HepG2 (cell line): ENCODE measurements at regions not wholly inside any gene's neighbourhood (a gene's known extent, or its start where the extent isn't known, plus 50 kb on each side); places are given as distances from the start of the nearest gene placed in this dataset.

ENCODE experiments used
- ATAC-seq: fragments of 200-7000 bp; cut with Tn5 transposase; 3 replicates; pipeline ENCODE4 v1.9.1; 2020; ENCODE audit warnings: mild to moderate bottlenecking, moderate library complexity
- BruUV-seq: library from RNA; stranded (reverse); fragments of 400-500 nt; replicated peaks from 2 replicates; lab custom pipeline; 2021; lab: Mats Ljungman, UMichigan
- CTCF ChIA-PET: fragments of 300-600 bp; formaldehyde crosslinking; extraction: SDS; loops from one replicate; lab custom pipeline; 2021; ENCODE audit warnings: low total read pairs, inconsistent platforms, low intra/inter-chr PET ratio; lab: Yijun Ruan, JAX
- POLR2A ChIA-PET: fragments of 350-600 bp; sonication (Branson Sonifier 250); formaldehyde crosslinking; loops from one replicate; lab custom pipeline; 2020; ENCODE audit warnings: antibody characterized with exemption, inconsistent platforms; lab: Yijun Ruan, JAX
- DNase-seq: peaks from one replicate; pipeline ENCODE4 v3.0.0-alpha.2; 2015; ENCODE audit warnings: low spot score
- FAIRE-seq: peaks from 3 replicates; lab custom pipeline; 2011; peaks lifted over from hg19 to GRCh38; lab: Jason Lieb, UNC
- H2AFZ ChIP-seq: one replicate; pipeline ENCODE4 v1.6.1; 2011; ENCODE audit warnings: low read length, inconsistent platforms
- H3K27ac ChIP-seq: fragments of 300-600 bp; 3 replicates; pipeline ENCODE4 v1.8.0; 2011; ENCODE audit warnings: mixed run types, mild to moderate bottlenecking, mixed read lengths, low read length, inconsistent platforms; ENCODE audit not compliant: insufficient read depth; ENCODE audit errors: extremely low read length
- H3K27me3 ChIP-seq, 2 experiments: fragments of 200-600 bp in 1 of 2; 2 replicates in 1 of 2; 3 replicates in 1 of 2; pipeline versions ENCODE4 v1.6.0 to v1.8.0; 2011; ENCODE audit warnings: low read length in 2 of 2, mild to moderate bottlenecking in 2 of 2, moderate library complexity in 2 of 2, inconsistent platforms in 1 of 2; ENCODE audit not compliant: insufficient read depth in 2 of 2, control insufficient read depth in 1 of 2
- H3K36me3 ChIP-seq, 2 experiments: fragments of 200-600 bp in 1 of 2; replicated peaks in 1 of 2; 2 replicates in 1 of 2; 3 replicates in 1 of 2; pipeline versions ENCODE4 v1.5.1 to v1.8.0; 2011; ENCODE audit warnings: low read length in 2 of 2, inconsistent platforms in 1 of 2; ENCODE audit not compliant: insufficient read depth in 2 of 2, control insufficient read depth in 1 of 2
- H3K4me1 ChIP-seq: 2 replicates; pipeline ENCODE4 v1.5.1; 2012; ENCODE audit warnings: low read length, inconsistent platforms; ENCODE audit not compliant: insufficient read depth
- H3K4me2 ChIP-seq: 2 replicates; pipeline ENCODE4 v1.6.0; 2011; ENCODE audit warnings: low read depth, low read length, inconsistent platforms
- H3K4me3 ChIP-seq, 3 experiments: fragments of 200-600 bp in 1 of 3; sonication (generic), shearing (Covaris generic) in 1 of 3; replicated peaks in 1 of 3; 2 replicates each; pipeline ENCODE4 v1.5.1; 2011 to 2016; ENCODE audit warnings: low read length in 3 of 3, inconsistent platforms in 2 of 3, low read depth in 2 of 3, mild to moderate bottlenecking in 2 of 3, control low read depth in 1 of 3, mixed read lengths in 1 of 3; ENCODE audit not compliant: insufficient read depth in 1 of 3
- H3K79me2 ChIP-seq: one replicate; pipeline ENCODE4 v1.6.1; 2011; ENCODE audit warnings: low read length, inconsistent platforms; ENCODE audit not compliant: insufficient read depth
- H3K9ac ChIP-seq: 2 replicates; pipeline ENCODE4 v1.6.0; 2011; ENCODE audit warnings: mild to moderate bottlenecking, low read depth, low read length, inconsistent platforms; ENCODE audit not compliant: insufficient read depth
- H3K9me3 ChIP-seq: 2 replicates; pipeline ENCODE4 v1.5.1; 2012; ENCODE audit warnings: mild to moderate bottlenecking, low read length
- H4K20me1 ChIP-seq: 2 replicates; pipeline ENCODE4 v1.6.0; 2011; ENCODE audit warnings: inconsistent platforms, mild to moderate bottlenecking, low read length, moderate library complexity; ENCODE audit not compliant: insufficient read depth
- ASH2L ChIP-seq: fragments of 300-600, 200-600 bp; sonication (generic); IDR thresholded peaks from 2 replicates; pipeline ENCODE4 v1.7.0; 2017; ENCODE audit warnings: low read depth, mild to moderate bottlenecking, moderate library complexity, mixed read lengths, low read length; ENCODE audit not compliant: insufficient read length
- CEBPB ChIP-seq: IDR thresholded peaks from 2 replicates; pipeline ENCODE4 v1.6.1; 2011; ENCODE audit warnings: low read depth, low read length, improper control_type of control experiment, borderline replicate concordance
- EHMT2 ChIP-seq: fragments of 200-600 bp; sonication (generic); IDR thresholded peaks from 2 replicates; pipeline ENCODE4 v1.7.0; 2017; ENCODE audit warnings: antibody characterized with exemption, low read depth, low read length, borderline replicate concordance
- ELF1 ChIP-seq: sonication (generic); formaldehyde crosslinking; IDR thresholded peaks from 2 replicates; pipeline ENCODE4 v1.4.0; 2020; ENCODE audit warnings: missing genetic modification reagents
- MAFK ChIP-seq, 2 experiments: IDR thresholded peaks in 1 of 2; conservative IDR thresholded peaks in 1 of 2; 2 replicates each; pipeline ENCODE4 v1.6.1; 2011; ENCODE audit warnings: improper control_type of control experiment in 2 of 2, low read length in 2 of 2
- REXO4 ChIP-seq: sonication (generic); formaldehyde crosslinking; IDR thresholded peaks from 2 replicates; pipeline ENCODE4 v1.8.0; 2022; ENCODE audit warnings: missing genetic modification reagents, mild to moderate bottlenecking, borderline replicate concordance
- ZNF10 ChIP-seq: sonication (generic); formaldehyde crosslinking; IDR thresholded peaks from 2 replicates; pipeline ENCODE4 v1.4.0; 2020; ENCODE audit warnings: mild to moderate bottlenecking, low read depth, missing genetic modification reagents, borderline replicate concordance
- ZNF572 ChIP-seq: sonication (generic); formaldehyde crosslinking; IDR thresholded peaks from 2 replicates; pipeline ENCODE4 v1.5.1; 2020; ENCODE audit warnings: mild to moderate bottlenecking, missing genetic modification reagents
- ZNF615 ChIP-seq: sonication (generic); formaldehyde crosslinking; IDR thresholded peaks from 2 replicates; pipeline ENCODE4 v1.5.0; 2020; ENCODE audit warnings: mild to moderate bottlenecking, missing genetic modification reagents, borderline replicate concordance
- WGBS: methylation state at CpG from one replicate; pipeline ENCODE4 v1.1.6; 2017; ENCODE audit warnings: low lambda C conversion rate; 5-methylcytosine and 5-hydroxymethylcytosine counted together
- in situ Hi-C: cut with HindIII; loops from 2 replicates; pipeline ENCODE4 v1.10.0; 2017; ENCODE audit warnings: low pct_unique_long_range_greater_than_20kb; ENCODE audit not compliant: extremely low pct_ligation_motif_present
- intact Hi-C: fragments of 100-400 bp; cut with micrococcal nuclease; formaldehyde crosslinking; loops from one replicate; pipeline ENCODE4 v1.10.0; 2022; ENCODE audit not compliant: unreplicated experiment
- TF ChIP-seq, protein P1 (sequence below): sonication (generic); formaldehyde crosslinking; IDR thresholded peaks from 2 replicates; pipeline ENCODE4 v1.8.0; 2022; ENCODE audit warnings: missing genetic modification reagents, mild to moderate bottlenecking, borderline replicate concordance
- TF ChIP-seq, protein P2 (sequence below): sonication (generic); formaldehyde crosslinking; IDR thresholded peaks from 2 replicates; pipeline ENCODE4 v1.4.0; 2020; ENCODE audit warnings: missing genetic modification reagents, borderline replicate concordance

GRCh38 chr1:83125456-83125855 is 873.5 kb downstream of the TTLL7 start (continued):
- no peak for TF ChIP-seq ZNF615 (CRISPR knock-in tag)
- TF ChIP-seq, protein P1, sequence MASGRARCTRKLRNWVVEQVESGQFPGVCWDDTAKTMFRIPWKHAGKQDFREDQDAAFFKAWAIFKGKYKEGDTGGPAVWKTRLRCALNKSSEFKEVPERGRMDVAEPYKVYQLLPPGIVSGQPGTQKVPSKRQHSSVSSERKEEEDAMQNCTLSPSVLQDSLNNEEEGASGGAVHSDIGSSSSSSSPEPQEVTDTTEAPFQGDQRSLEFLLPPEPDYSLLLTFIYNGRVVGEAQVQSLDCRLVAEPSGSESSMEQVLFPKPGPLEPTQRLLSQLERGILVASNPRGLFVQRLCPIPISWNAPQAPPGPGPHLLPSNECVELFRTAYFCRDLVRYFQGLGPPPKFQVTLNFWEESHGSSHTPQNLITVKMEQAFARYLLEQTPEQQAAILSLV (CRISPR knock-in tag): no peak
- TF ChIP-seq, all 625 proteins: peak for 0

- no peak overlapping the region for H2AFZ ChIP-seq
- intact Hi-C loops: no loop called here
- H3K9me3 ChIP-seq: peaks cover 73% of the 10 kb centered on the region
- no peak overlapping the region for H3K4me2 ChIP-seq
- no peak for ATAC-seq
- H4K20me1 ChIP-seq: no peaks in the 10 kb centered on the region
- no TSS peak for BruUV-seq
- H3K4me1 ChIP-seq: no peaks in the 10 kb centered on the region
- no peaks in the 10 kb centered on the region for H3K79me2 ChIP-seq
- no peak overlapping the region for H3K9ac ChIP-seq
- CTCF ChIA-PET: no interaction called here
- DNase-seq: no peak
- FAIRE-seq: no peak
- H3K4me3 ChIP-seq: no peak overlapping the region
- POLR2A ChIA-PET: no interaction called here
- in situ Hi-C loops: no loop called here
- no peak for TF ChIP-seq ELF1 (CRISPR knock-in tag)
- peak; percentile 19; the same call in 1 of the 2 replicates for TF ChIP-seq CEBPB
- TF ChIP-seq, all 625 proteins: peak for 1
- H3K27me3 ChIP-seq: no peaks in the 10 kb centered on the region
- H3K27ac ChIP-seq: no peak overlapping the region
- WGBS: 57% methylated on average over 3 of the region's 3 CpGs
- no peaks in the 10 kb centered on the region for H3K36me3 ChIP-seq
Measured at GRCh38 chr1:83123019-83123418, 875.9 kb downstream of the TTLL7 start.

DNA sequence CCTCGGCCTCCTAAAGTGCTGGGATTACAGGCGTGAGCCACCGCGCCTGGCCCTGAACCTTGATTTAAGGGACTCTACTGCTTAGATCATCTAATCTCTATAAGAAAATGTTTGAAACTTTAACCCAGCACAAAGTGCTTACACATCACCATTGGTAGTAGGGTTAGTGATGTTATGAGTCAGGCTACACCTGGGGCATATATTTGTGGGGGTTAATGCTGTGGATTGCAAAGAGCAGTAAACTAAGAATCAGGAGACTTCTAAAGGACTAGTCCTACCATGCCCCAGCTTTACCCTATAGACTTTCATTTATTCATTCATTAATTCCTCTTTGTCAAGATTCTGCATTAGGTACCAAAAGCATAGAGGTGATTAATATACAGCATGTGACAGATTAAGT is 880.5 kb downstream of the TTLL7 start:
- Histone ChIP-seq H3K79me2 (no peaks in the 10 kb centered on the region), H2AFZ (no peak overlapping the region), H3K4me3 (no peak overlapping the region), H3K27ac (no peak overlapping the region), H3K4me2 (no peak overlapping the region), H3K4me1 (no peaks in the 10 kb centered on the region), H4K20me1 (no peaks in the 10 kb centered on the region), H3K9ac (no peak overlapping the region), H3K9me3 (peaks cover 64% of the 10 kb centered on the region), H3K36me3 (no peaks in the 10 kb centered on the region), H3K27me3 (no peaks in the 10 kb centered on the region)
- ChIA-PET CTCF (no interaction called here), POLR2A (no interaction called here)
- no peak for ATAC-seq
- BruUV-seq: no TSS peak
- DNase-seq: no peak
- in situ Hi-C loops (no loop called here), intact Hi-C loops (no loop called here)
- 70% methylated on average over 4 of the region's 4 CpGs for WGBS
- TF ChIP-seq EHMT2: no peak
- TF ChIP-seq, protein P2, sequence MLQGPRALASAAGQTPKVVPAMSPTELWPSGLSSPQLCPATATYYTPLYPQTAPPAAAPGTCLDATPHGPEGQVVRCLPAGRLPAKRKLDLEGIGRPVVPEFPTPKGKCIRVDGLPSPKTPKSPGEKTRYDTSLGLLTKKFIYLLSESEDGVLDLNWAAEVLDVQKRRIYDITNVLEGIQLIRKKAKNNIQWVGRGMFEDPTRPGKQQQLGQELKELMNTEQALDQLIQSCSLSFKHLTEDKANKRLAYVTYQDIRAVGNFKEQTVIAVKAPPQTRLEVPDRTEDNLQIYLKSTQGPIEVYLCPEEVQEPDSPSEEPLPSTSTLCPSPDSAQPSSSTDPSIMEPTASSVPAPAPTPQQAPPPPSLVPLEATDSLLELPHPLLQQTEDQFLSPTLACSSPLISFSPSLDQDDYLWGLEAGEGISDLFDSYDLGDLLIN (CRISPR knock-in tag): no peak
- TF ChIP-seq MAFK (conservative IDR thresholded peaks at IDR 0.05 in 1 of 2, IDR thresholded peaks at IDR 0.05 in 1 of 2; ENCODE audit: low read length in 2 of 2): no peak
- TF ChIP-seq ZNF572 (CRISPR knock-in tag): no peak
- TF ChIP-seq ZNF10 (CRISPR knock-in tag): no peak
- TF ChIP-seq REXO4: no peak
- TF ChIP-seq ASH2L: no peak
- no peak for FAIRE-seq
